ENCODE measurements at regions not wholly inside any gene's neighbourhood (a gene's known extent, or its start where the extent isn't known, plus 50 kb on each side); places are given as distances from the start of the nearest gene placed in this dataset.

DNA sequence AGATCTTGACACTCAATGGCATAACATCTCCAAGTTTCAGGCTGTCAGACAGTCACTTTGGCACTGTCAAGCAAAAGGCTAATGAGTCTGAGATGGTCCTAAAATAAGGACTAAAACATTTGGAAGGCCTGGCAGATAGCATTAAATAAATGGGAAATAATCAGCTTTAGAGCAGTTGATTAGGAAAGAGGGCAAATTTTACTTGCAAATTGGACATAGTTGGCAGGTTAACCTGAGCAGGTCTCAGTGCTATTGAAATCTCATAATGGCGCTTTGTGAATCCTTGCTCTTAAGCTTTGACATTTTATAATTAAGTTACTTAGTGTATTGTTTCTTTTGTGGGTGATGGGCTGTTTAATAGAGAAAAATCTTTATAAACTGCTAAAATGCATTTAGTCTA, 1003.1 kb upstream of the GBE1 start:
- no peak for ATAC-seq (ENCODE audit: low FRiP score in 2 of 2)
- Histone ChIP-seq H3K9me3 (no peaks in the 10 kb centered on the region), H3K27ac (no peak overlapping the region), H3K4me3 (no peak overlapping the region), H3K36me3 (no peaks in the 10 kb centered on the region), H3K4me1 (no peaks in the 10 kb centered on the region), H3K27me3 (no peaks in the 10 kb centered on the region)
- WGBS, 2 donors: 90 to 95% methylated on average over 1 of the region's 1 CpG
- no peak for DNase-seq
- no peak for TF ChIP-seq POLR2AphosphoS5 (IDR thresholded peaks at IDR 0.05)
- TF ChIP-seq EP300 (IDR thresholded peaks at IDR 0.05): no peak

- Histone ChIP-seq H3K9me3 (no peaks in the 10 kb centered on the region), H3K27ac (no peak overlapping the region), H3K4me1 (no peaks in the 10 kb centered on the region), H3K36me3 (no peaks in the 10 kb centered on the region), H3K27me3 (no peaks in the 10 kb centered on the region), H3K4me3 (no peak overlapping the region)
- no peak for ATAC-seq (ENCODE audit: low FRiP score in 2 of 2)
- 56 to 76% methylated on average over 1 of the region's 1 CpG for WGBS, 2 donors
- no peak for TF ChIP-seq EP300 (IDR thresholded peaks at IDR 0.05)
- no peak for TF ChIP-seq POLR2AphosphoS5 (IDR thresholded peaks at IDR 0.05)
- no peak for TF ChIP-seq POLR2A (IDR thresholded peaks at IDR 0.05)
- no peak for DNase-seq
Measured at GRCh38 chr3:82761858-82762257, 1000.4 kb upstream of the GBE1 start.

- DNase-seq: no peak
- no peaks in the 10 kb centered on the region for H3K4me1 ChIP-seq
- no peak overlapping the region for H3K27ac ChIP-seq
- H3K27me3 ChIP-seq: no peaks in the 10 kb centered on the region
- 36 to 49% methylated on average over 1 of the region's 1 CpG for WGBS, 2 donors
- H3K36me3 ChIP-seq: no peaks in the 10 kb centered on the region
- H3K9me3 ChIP-seq: no peaks in the 10 kb centered on the region
- no peak for TF ChIP-seq POLR2A (IDR thresholded peaks at IDR 0.05)
- TF ChIP-seq POLR2AphosphoS5 (IDR thresholded peaks at IDR 0.05): no peak
- no peak for ATAC-seq (ENCODE audit: low FRiP score in 2 of 2)
- no peak overlapping the region for H3K4me3 ChIP-seq
Measured at GRCh38 chr3:82745544-82745943, 984.1 kb upstream of the GBE1 start.

- H3K27ac ChIP-seq: no peak overlapping the region
- H3K9me3 ChIP-seq: no peaks in the 10 kb centered on the region
- ATAC-seq (ENCODE audit: low FRiP score in 2 of 2) (no peak), DNase-seq (peak in 1 of 2 donors; percentile 3)
- 87 to 93% methylated on average over 5 of the region's 5 CpGs for WGBS, 2 donors
- H3K4me3 ChIP-seq: no peak overlapping the region
- TF ChIP-seq POLR2AphosphoS5 (IDR thresholded peaks at IDR 0.05): no peak
- TF ChIP-seq EP300 (IDR thresholded peaks at IDR 0.05): no peak
- TF ChIP-seq, protein P1, sequence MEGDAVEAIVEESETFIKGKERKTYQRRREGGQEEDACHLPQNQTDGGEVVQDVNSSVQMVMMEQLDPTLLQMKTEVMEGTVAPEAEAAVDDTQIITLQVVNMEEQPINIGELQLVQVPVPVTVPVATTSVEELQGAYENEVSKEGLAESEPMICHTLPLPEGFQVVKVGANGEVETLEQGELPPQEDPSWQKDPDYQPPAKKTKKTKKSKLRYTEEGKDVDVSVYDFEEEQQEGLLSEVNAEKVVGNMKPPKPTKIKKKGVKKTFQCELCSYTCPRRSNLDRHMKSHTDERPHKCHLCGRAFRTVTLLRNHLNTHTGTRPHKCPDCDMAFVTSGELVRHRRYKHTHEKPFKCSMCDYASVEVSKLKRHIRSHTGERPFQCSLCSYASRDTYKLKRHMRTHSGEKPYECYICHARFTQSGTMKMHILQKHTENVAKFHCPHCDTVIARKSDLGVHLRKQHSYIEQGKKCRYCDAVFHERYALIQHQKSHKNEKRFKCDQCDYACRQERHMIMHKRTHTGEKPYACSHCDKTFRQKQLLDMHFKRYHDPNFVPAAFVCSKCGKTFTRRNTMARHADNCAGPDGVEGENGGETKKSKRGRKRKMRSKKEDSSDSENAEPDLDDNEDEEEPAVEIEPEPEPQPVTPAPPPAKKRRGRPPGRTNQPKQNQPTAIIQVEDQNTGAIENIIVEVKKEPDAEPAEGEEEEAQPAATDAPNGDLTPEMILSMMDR (IDR thresholded peaks at IDR 0.05): no peak
- TF ChIP-seq POLR2A (IDR thresholded peaks at IDR 0.05): no peak
- H3K27me3 ChIP-seq: no peaks in the 10 kb centered on the region
- H3K4me1 ChIP-seq: no peaks in the 10 kb centered on the region
- H3K36me3 ChIP-seq: no peaks in the 10 kb centered on the region
Measured at GRCh38 chr3:82743196-82743595, 981.8 kb upstream of the GBE1 start.

DNA sequence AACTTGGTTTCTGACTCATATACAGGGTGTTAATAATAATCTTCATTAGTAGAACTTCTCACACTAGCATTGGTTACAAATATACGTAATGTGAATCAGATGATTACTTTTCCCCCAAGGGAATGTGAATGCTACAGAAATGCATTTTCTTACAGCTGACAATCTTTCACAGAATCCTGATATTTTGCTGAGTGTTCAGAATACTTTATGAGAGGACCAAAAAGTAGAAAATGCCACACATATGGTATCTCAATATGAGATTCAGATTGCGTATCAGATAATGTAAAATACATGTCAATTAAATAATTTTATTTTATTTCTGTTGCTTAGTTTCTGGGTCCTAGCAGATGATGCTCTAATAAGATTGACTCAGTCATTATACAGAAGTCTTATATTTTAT, 979.9 kb upstream of the GBE1 start:
- DNase-seq (no peak), ATAC-seq (ENCODE audit: low FRiP score in 2 of 2) (no peak)
- no peak for TF ChIP-seq POLR2A (IDR thresholded peaks at IDR 0.05)
- TF ChIP-seq EP300 (IDR thresholded peaks at IDR 0.05): no peak
- TF ChIP-seq POLR2AphosphoS5 (IDR thresholded peaks at IDR 0.05): no peak
- TF ChIP-seq, protein P1 (IDR thresholded peaks at IDR 0.05): no peak
- Histone ChIP-seq H3K36me3 (no peaks in the 10 kb centered on the region), H3K9me3 (no peaks in the 10 kb centered on the region), H3K27me3 (no peaks in the 10 kb centered on the region), H3K4me3 (no peak overlapping the region), H3K27ac (no peak overlapping the region), H3K4me1 (no peaks in the 10 kb centered on the region)
- WGBS, 2 donors: 84 to 93% methylated on average over 2 of the region's 2 CpGs

- ATAC-seq (ENCODE audit: low FRiP score in 2 of 2): no peak
- Histone ChIP-seq H3K27me3 (no peaks in the 10 kb centered on the region), H3K4me1 (no peaks in the 10 kb centered on the region), H3K27ac (no peak overlapping the region), H3K9me3 (no peaks in the 10 kb centered on the region), H3K4me3 (no peak overlapping the region), H3K36me3 (no peaks in the 10 kb centered on the region)
- DNase-seq: no peak
- 82 to 83% methylated on average over 1 of the region's 1 CpG for WGBS, 2 donors
- TF ChIP-seq POLR2A (IDR thresholded peaks at IDR 0.05) (no peak), POLR2AphosphoS5 (IDR thresholded peaks at IDR 0.05) (no peak), EP300 (IDR thresholded peaks at IDR 0.05) (no peak)
- TF ChIP-seq, protein P1 (IDR thresholded peaks at IDR 0.05): no peak
Measured at GRCh38 chr3:82739390-82739789, 977.9 kb upstream of the GBE1 start.

Measured in upper lobe of left lung (tissue), 6 donors.